Chondrocyte (in vitro differentiated cells): ENCODE measurements at regions not wholly inside any gene's neighbourhood (a gene's known extent, or its start where the extent isn't known, plus 50 kb on each side); places are given as distances from the start of the nearest gene placed in this dataset.

ENCODE experiments used
- DNase-seq: peaks from one replicate; pipeline ENCODE4 v3.0.0; 2021; ENCODE audit warnings: mixed read lengths, low spot score
- H3K27ac Mint-ChIP-seq: one replicate; pipeline ENCODE4 v1.8.0; 2021; ENCODE audit warnings: mild to moderate bottlenecking, moderate library complexity, mixed read lengths; ENCODE audit not compliant: unreplicated experiment
- H3K27me3 Mint-ChIP-seq: 2 replicates; pipeline ENCODE4 v1.8.0; 2021; ENCODE audit warnings: low read depth, mixed read lengths
- H3K36me3 Mint-ChIP-seq: 2 replicates; pipeline ENCODE4 v1.8.0; 2021; ENCODE audit warnings: low read depth, mixed read lengths
- H3K4me1 Mint-ChIP-seq: 2 replicates; pipeline ENCODE4 v1.8.0; 2021; ENCODE audit warnings: low read depth, mild to moderate bottlenecking, mixed read lengths
- H3K4me3 Mint-ChIP-seq: one replicate; pipeline ENCODE4 v1.8.0; 2021; ENCODE audit warnings: mild to moderate bottlenecking, moderate library complexity, mixed read lengths; ENCODE audit not compliant: unreplicated experiment
- H3K9me3 Mint-ChIP-seq: 2 replicates; pipeline ENCODE4 v1.8.0; 2021; ENCODE audit warnings: low read depth, mixed read lengths
- TF ChIP-seq, protein P1 (sequence below): fragments of 200-600 bp; sonication (generic); IDR thresholded peaks from 2 replicates; pipeline ENCODE4 v1.5.0; 2021; ENCODE audit warnings: antibody characterized with exemption, mild to moderate bottlenecking, moderate library complexity

DNA sequence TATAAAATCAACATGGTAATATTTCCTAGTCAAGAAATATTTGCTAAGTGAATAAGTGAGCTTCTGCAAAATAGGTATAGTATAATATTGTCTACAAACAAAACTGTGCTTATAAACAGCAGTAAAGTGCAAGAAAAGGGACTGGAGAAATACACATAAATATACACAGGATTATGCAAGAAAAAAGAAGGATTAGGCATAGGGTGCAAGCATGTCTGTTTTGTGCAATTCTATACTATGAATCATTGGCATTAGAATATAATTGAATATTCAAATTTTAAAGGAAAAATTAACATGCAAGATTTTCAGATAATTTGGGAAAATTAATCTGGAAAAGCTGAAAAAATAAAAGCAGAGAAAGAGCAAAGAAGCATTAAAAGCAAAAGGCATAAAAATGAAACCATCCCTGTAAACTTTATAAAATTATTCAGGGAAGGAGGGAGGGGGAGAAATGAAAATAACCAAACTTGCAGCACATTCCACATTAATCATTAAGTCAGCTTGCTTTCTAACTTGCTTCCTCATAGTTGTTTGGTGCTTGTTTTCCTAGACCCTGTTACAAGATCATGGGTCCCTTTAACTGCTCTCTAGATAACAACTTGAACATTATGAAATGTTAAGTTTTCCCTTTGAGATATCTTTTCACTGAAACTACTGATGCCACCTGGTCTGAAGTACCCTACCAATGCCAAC is 147.4 kb upstream of the STAC start:
- TF ChIP-seq, protein P1, sequence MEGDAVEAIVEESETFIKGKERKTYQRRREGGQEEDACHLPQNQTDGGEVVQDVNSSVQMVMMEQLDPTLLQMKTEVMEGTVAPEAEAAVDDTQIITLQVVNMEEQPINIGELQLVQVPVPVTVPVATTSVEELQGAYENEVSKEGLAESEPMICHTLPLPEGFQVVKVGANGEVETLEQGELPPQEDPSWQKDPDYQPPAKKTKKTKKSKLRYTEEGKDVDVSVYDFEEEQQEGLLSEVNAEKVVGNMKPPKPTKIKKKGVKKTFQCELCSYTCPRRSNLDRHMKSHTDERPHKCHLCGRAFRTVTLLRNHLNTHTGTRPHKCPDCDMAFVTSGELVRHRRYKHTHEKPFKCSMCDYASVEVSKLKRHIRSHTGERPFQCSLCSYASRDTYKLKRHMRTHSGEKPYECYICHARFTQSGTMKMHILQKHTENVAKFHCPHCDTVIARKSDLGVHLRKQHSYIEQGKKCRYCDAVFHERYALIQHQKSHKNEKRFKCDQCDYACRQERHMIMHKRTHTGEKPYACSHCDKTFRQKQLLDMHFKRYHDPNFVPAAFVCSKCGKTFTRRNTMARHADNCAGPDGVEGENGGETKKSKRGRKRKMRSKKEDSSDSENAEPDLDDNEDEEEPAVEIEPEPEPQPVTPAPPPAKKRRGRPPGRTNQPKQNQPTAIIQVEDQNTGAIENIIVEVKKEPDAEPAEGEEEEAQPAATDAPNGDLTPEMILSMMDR: no peak
- H3K4me1 Mint-ChIP-seq: no peaks in the 10 kb centered on the region
- no peak for DNase-seq
- peaks cover 8% of the 10 kb centered on the region for H3K27me3 Mint-ChIP-seq
- H3K27ac Mint-ChIP-seq: no peak overlapping the region
- no peaks in the 10 kb centered on the region for H3K36me3 Mint-ChIP-seq
- no peak overlapping the region for H3K4me3 Mint-ChIP-seq
- H3K9me3 Mint-ChIP-seq: peaks cover 17% of the 10 kb centered on the region

DNA sequence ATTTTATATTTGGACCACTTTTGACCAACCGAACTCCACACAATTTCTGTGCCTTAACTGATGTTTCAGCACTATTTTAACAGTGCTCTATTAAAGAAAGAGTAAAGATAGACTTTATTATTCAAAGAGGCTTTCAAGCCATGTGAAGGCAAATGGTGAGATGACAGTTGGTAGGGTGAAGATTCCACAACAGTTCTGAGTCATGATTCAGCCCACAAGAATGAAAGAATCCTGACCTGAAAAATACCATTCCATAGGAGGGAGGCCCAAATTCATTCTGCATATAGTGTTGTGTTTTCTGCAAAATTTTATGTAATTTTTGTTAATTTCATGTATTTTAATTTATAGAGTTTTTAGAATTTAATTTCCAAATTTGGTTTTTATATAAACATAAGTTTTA is 135.6 kb upstream of the STAC start:
- H3K27me3 Mint-ChIP-seq: peaks cover 3% of the 10 kb centered on the region
- H3K27ac Mint-ChIP-seq: no peak overlapping the region
- no peak for DNase-seq
- TF ChIP-seq, protein P1: no peak
- H3K36me3 Mint-ChIP-seq: no peaks in the 10 kb centered on the region
- H3K9me3 Mint-ChIP-seq: no peaks in the 10 kb centered on the region
- no peak overlapping the region for H3K4me3 Mint-ChIP-seq
- H3K4me1 Mint-ChIP-seq: peaks cover 3% of the 10 kb centered on the region

DNA sequence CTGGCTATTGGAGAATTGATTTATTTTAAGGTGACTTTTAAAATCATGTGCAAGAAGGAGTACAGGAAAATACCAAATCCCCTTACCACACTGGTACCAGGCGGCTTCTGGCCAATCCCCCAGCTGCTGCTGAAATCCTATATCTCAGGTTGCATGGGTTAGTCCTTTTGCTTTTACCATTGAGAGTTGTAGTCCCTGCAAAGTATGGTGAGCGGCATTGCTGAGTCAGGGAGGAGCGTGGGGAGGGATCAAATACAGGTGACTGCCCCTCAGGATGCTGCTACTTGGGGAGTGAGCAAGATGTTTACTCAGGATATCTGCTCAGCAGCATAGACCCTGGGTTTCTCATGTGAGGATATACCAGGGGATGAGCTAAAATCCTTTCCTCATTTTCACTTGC is 131.9 kb upstream of the STAC start:
- H3K4me1 Mint-ChIP-seq: peaks cover 3% of the 10 kb centered on the region
- H3K27ac Mint-ChIP-seq: no peak overlapping the region
- H3K9me3 Mint-ChIP-seq: peaks cover 25% of the 10 kb centered on the region
- H3K27me3 Mint-ChIP-seq: peaks cover 1% of the 10 kb centered on the region
- DNase-seq: no peak
- H3K4me3 Mint-ChIP-seq: no peak overlapping the region
- TF ChIP-seq, protein P1: no peak
- H3K36me3 Mint-ChIP-seq: peaks cover 3% of the 10 kb centered on the region

DNA sequence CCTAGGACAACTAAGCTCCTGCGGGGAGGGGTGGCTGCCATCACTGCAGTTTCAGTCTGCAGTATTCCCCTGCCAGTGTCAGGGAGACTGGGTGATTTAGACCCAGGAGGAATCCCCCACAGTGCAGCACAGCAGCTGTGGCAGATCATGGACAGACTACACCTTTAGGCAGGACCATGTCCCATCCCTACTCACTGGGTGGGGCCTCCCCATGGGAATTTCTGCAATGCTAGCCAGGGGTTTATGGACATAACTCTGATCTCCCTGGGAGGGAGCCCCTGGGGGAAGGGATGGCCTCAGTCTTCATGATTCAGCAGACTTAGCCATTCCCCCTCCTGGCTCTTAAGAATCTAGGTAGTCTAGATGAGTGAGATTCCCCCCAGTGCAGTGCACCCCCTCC is 130.1 kb upstream of the STAC start:
- Mint-ChIP-seq H3K4me1 (no peaks in the 10 kb centered on the region), H3K9me3 (peaks cover 34% of the 10 kb centered on the region), H3K4me3 (no peak overlapping the region), H3K27me3 (peaks cover 1% of the 10 kb centered on the region), H3K36me3 (peaks cover 3% of the 10 kb centered on the region), H3K27ac (no peak overlapping the region)
- TF ChIP-seq, protein P1: no peak
- DNase-seq: peak; percentile 52

DNA sequence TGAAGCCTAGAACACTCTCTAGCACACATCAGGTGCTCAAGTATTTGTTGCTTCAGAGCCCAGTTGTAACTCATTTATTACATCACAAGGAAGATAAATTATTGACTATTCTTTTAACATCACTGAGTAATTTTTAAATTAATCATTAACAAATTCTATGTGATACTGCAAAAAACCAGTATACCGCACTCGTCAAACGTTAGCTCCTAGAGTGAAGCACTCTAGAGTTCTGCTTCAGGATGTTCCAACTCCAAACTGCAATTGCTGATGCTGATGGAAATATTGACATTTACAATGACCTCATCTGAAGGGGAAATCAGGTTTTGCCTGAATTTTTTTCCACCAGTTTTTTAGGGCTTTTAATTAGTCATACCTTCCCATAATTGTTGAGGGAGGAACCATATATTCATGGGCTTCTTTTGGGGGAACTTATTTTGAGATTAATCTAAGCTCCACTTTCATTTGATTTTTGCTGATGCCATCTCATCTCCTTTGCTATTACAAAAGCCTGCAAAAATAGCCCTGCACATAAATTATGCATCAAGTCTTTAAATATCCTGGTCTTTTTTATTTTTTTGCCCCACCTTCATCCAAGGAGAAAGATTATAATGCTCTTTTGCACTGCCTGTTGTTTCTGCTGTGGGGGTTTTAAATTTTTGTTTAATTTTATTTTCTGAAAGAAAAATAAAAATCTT is 123.0 kb upstream of the STAC start:
- H3K4me3 Mint-ChIP-seq: no peak overlapping the region
- no peak for DNase-seq
- peaks cover 3% of the 10 kb centered on the region for H3K36me3 Mint-ChIP-seq
- H3K27ac Mint-ChIP-seq: no peak overlapping the region
- peaks cover 15% of the 10 kb centered on the region for H3K27me3 Mint-ChIP-seq
- TF ChIP-seq, protein P1: no peak
- no peaks in the 10 kb centered on the region for H3K4me1 Mint-ChIP-seq
- peaks cover 23% of the 10 kb centered on the region for H3K9me3 Mint-ChIP-seq
